DMS 273 treated with DMSO at 0.1 percent for 48 hours (cell line): ENCODE measurements at regions not wholly inside any gene's neighbourhood (a gene's known extent, or its start where the extent isn't known, plus 50 kb on each side); places are given as distances from the start of the nearest gene placed in this dataset.
"Not testable (repeated sequence)": the region's sequence is repeated elsewhere in the genome, so short reads cannot be mapped to it uniquely, and the experiment has no call there.

Experiments
- DNase-seq: peaks from one replicate; lab custom pipeline; 2025; lab: John Stamatoyannopoulos, UW

DNA sequence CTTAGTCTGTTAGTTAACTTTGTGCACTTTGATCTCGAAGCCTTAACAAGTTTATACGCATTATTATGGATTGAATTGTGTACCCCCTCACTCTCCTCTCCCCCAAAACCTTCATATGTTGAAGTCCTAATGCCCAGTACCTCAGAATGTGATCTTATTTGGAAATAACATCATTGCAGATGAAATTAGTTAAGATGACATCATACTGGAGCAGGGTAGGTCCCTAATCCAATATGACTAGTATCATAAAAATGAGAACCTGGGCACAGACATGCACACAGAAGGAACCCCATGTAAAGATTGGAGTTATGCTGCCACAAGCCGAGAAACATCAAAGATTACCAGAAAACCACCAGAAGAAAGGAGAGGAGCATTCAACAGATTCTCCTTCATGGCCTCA is 85.8 kb upstream of the TSC22D1 start:
- no peak for DNase-seq

- no peak for DNase-seq
Observed at GRCh38 chr13:44660050-44660449, 83.9 kb upstream of the TSC22D1 start.

- no peak for DNase-seq
Observed at GRCh38 chr13:44652962-44653660, 77.0 kb upstream of the TSC22D1 start.

DNA sequence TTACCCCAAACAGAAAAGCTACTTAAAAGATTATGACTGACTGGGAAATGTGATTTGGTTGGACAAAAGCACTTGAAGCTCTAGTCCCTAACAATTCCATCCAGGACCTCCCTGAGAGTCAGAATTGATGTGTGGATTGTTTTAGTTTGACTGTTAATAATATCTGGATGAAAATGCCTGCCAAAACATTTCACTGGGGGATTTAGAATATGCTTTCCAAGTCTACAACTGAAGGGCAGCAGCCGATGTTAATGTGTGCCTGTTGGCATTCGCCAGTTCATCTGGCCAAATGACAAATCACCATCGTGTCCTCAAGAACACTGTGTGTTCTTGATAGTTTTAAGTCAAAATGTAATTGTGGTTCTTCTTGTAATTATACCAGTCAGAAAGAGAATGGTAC is 76.0 kb upstream of the TSC22D1 start:
- no peak for DNase-seq

GRCh38 chr13:44651724-44652123 is 75.6 kb upstream of the TSC22D1 start:
- no peak for DNase-seq

- no peak for DNase-seq
Observed at GRCh38 chr13:44651209-44651608, 75.1 kb upstream of the TSC22D1 start.

DNA sequence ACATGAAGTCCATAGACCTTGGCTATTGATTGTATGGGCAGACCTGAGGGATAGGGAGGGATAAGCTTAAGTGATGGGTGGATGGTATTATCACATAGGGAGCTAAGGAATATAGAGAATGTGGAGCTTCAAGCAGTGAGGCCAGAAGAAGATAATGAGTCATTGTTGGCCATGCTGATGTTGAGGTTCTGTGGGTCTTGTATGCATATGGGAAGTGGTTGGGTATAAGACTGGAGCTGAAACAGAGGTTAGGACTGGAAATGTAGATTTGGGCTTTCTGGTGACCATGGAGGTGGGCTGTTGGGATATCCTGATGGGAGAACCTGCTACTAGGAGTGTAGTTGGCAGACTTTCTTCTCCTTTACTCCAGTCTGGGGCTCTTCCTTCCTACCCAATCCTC is 73.7 kb upstream of the TSC22D1 start:
- no peak for DNase-seq

DNA sequence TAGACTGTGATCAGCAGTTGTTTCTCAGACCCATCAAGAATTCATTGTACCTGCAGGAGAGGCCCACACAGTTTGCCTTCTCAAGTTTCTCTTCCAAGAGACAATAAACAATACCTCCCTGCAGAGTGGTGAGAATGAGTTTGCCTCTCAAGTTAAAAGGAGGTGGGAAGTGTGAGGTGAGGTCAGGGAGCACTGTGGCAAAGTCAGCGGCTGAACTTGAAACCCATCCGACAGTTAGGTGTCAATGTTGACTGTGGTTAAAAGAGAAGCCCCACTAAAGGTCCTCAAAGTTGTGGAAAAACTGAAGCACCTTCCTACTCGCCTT is 72.9 kb upstream of the TSC22D1 start:
- DNase-seq = no peak

GRCh38 chr13:44648392-44649103 is 72.4 kb upstream of the TSC22D1 start:
- no peak for DNase-seq

DNA sequence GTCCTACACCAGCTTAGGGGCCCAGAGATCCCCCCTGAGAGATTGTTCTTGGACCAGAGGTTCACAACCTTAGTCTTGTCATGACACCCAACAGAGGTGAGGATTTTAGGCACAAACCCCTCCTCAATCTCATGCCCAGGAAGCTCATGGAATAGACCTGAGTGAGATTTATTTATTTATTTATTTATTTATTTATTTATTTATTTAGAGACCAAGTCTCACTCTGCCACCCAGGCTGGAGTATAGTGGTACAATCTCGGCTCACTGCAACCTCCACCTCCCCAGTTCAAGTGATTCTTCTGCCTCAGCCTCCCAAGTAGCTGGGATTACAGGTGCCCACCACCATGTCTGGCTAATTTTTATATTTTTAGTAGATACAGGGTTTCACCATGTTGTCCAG is 71.4 kb upstream of the TSC22D1 start:
- DNase-seq = not testable (repeated sequence)

- no peak for DNase-seq
Observed at GRCh38 chr13:44646044-44646443, 69.9 kb upstream of the TSC22D1 start.

DNA sequence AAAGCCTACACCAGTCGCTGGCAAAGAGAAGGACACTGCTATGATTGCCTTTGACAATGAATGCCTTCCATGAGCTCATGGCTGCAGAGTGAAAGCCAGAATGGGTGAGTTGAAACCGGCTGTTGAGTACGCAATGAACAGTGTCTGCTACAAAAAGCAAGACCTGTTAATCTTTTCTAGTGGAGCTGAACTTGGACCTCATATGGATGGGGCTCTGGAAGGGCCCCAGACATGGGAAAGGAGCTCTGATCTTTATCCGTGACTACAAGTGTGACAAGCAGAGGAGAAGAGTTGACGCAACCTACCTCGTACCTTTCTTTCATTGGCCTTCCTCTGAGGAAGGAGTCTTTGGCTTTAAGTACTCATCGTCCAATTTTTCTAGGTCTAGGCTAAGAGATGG is 67.1 kb upstream of the TSC22D1 start:
- DNase-seq = no peak

DNA sequence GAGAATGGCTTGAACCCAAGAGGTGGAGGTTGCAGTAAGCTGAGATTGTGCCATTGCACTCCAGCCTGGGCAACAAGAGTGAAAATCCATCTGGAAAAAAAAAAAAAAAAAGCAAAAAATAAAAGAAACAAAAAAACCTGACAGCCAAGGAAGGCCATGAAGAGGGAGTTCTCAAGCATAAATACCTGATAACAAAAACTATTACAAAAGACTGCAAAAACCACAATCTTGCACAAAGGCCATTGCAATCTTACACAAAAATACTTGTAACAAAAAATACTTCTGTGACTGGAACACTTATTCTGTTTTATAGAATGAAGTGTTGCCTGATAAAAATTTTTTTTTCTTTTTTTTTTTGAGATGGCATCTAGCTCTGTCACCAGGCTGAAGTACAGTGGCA is 61.5 kb upstream of the TSC22D1 start:
- no peak for DNase-seq

- no peak for DNase-seq
Observed at GRCh38 chr13:44629465-44630183, 53.5 kb upstream of the TSC22D1 start.

DNA sequence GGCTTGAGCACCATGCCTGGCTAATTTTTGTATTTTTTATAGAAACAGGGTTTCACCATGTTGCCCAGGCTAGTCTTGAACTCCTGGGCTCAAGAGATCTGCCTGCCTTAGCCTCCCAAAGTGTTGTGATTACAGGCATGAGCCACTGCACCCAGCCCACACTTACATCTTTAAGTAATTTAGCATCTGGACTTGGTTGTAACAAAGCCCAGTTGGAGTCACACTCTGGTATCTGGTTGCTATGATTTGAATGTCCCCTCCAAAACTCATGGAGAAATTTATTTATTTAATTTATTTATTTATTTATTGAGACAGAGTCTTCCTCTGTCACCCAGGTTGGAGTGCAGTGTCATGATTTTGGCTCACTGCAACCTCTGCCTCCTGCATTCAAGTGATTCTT is 52.7 kb upstream of the TSC22D1 start:
- DNase-seq = not testable (repeated sequence)

GRCh38 chr13:44627441-44627840 is 51.3 kb upstream of the TSC22D1 start:
- DNase-seq = no peak

DNA sequence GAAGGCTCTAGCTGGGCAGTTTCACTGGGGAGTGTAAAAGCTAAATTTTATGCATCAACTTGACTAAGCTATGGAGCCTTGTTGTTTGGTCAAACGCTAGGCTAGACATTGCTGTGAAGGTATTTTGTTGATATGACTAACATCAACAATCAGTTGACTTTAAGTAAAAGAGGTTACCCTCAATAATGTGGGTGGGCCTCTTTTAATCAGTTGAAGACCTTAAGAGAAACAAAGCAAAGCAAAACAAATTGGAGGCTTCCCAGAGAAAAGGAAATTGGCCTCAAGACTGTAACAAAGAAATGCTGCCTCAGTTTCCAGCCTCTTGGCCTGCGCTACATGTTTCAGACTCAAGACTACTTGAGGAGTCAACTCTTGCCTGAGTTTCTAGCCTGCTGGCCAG is 50.0 kb upstream of the TSC22D1 start:
- no peak for DNase-seq
